ENCODE measurements at regions not wholly inside any gene's neighbourhood (a gene's known extent, or its start where the extent isn't known, plus 50 kb on each side); places are given as distances from the start of the nearest gene placed in this dataset.
A peak's percentile ranks its signal among the peaks of the same experiment; 100 is the strongest.

GRCh38 chr1:177366091-177366490 is 195.3 kb downstream of the BRINP2 start:
- no peak for DNase-seq (ENCODE audit: low read depth in 4 of 4, low spot score in 2 of 4)

DNA sequence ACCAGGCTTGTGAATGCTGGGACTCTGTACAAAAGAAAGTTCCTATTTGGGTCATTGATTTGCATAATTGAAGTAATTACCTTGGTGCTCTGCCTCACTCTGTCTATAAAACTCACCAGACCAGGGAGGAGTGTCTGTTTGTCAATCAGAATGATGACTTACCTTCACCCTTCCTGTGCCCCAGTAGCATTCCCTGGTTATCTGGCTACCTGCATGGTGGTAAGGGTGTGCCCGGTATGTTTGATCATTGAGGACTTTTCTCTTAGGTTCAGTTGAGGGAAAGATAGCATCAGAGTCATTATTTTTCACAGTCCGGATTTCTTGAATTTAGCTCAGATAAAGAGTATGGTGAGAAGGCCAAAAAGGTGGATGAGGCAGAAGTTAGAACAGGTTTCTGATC is 190.0 kb downstream of the BRINP2 start:
- DNase-seq (ENCODE audit: low read depth in 4 of 4, low spot score in 2 of 4): no peak

DNA sequence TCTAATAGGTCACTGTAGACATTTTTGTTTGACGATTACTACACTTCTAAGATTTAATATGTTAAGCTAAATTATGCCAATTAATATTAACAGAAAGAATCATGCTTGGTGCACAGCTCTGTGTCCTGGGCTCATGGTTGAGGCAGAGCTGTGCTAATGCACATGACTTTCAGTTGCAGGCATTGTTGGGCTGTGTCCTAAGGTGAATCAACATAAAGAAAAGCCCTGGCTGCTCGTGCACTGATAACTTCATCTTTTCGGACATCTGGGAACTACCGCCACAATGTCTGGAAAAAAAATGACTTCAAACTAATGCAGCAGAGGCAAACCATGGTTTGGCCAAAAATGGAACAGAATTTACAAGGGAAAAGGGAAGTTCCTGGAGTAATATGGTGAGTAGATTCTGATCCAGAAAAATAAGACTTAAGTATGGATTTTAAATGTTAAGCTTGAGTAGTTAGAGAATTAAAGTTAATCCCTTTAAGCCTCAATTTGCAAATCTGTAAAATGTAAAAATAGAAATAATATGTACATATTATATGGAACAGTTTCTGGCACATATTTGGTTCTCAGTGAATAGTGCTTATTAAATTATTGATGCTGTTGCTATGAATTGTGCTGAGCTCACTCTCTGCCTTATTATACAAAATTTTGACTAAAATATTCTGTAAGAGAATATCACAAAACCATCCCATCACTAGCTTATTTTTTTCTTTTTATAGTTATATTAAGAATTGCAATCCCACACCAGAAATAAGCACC is 186.1 kb downstream of the BRINP2 start:
- no peak for DNase-seq (ENCODE audit: low read depth in 4 of 4, low spot score in 2 of 4)

DNA sequence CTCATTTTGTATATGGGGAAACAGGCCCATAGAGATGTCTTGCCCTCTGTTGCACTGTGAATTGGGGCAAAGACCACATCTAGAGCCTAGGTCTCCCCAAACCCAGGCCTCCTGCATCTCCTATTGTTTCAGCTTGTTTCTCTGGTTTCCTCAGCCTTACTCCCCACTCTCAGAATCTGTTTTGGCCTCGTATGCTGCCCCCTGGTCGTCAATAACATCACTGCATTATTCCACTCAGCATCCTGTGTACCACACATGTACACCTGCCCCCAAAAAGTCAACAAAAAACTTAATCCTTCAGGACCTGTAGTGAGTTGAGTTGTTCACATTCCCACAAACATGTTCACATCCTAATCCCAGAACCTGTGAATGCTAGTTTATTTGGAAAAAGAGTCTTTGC is 184.8 kb downstream of the BRINP2 start:
- DNase-seq (ENCODE audit: low read depth in 4 of 4, low spot score in 2 of 4): no peak

GRCh38 chr1:177354247-177354646 is 183.5 kb downstream of the BRINP2 start:
- DNase-seq (ENCODE audit: low read depth in 4 of 4, low spot score in 2 of 4): no peak

DNA sequence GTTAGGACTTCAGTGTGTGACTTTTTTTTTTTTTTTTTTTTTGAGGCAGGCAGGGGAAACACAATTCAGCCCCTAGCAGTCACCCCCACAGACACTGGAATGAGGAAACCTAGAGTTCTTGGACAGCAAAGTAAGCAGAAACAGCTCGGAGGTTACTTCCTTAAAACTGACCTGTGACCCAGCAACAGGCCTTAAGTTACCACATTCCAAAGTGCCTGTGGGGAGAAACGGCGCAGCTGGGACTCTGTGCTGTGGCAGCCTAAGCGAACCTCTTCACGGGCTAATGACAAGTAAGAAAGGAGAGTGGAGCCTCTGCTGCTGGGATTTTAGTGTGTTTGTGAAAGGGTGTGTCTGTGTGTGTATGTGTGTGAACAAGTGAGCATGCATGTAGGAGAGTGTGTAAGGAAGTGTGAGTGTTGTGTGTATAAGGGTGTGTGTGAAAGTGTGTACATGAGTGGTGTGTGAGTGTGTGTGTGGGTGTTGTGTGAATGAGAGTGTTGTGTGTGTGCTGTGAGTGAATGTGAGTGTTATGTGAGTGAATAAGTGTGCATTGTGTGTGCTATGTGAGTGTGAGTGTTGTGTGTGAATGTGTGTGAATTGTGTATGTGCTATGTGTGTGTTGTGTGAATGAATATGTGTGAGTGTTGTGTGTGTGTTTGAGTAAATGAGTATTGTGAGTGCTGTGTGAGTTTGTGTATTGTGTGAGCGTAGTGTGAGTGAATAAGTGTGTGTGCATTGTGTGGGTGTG is 180.8 kb downstream of the BRINP2 start:
- DNase-seq (ENCODE audit: low read depth in 4 of 4, low spot score in 2 of 4): peak in 2 of 4 donors; percentile 72 to 75

DNA sequence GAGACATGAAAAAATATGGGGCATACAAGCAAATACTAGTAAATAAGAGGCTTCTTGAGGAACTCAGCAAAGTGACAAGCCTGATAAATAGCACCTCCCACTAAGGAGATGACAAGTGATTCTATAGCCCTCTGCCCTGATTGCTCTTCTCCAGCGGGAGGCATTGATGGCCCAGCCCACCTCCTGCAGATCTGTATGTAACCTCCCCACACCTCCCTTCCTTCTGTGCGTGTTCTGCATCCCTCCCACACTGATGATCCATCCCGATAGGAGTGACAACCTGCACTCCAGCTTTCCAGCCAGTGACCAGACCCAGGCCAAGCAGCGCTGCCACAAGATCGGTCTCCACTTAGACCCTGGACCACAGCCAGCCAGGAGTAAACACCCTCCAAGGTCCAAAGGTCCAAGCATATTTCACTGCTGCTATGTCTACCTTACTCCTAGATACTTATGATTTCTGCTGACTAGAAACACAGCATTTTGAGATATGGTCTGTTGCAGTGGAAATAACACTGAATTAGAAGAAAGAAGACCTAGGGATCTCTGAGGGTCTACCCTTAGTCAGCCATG is 176.1 kb downstream of the BRINP2 start:
- DNase-seq (ENCODE audit: low read depth in 4 of 4, low spot score in 2 of 4): no peak

- DNase-seq (ENCODE audit: low read depth in 4 of 4, low spot score in 2 of 4): no peak
Measured at GRCh38 chr1:177343445-177343844, 172.7 kb downstream of the BRINP2 start.

DNA sequence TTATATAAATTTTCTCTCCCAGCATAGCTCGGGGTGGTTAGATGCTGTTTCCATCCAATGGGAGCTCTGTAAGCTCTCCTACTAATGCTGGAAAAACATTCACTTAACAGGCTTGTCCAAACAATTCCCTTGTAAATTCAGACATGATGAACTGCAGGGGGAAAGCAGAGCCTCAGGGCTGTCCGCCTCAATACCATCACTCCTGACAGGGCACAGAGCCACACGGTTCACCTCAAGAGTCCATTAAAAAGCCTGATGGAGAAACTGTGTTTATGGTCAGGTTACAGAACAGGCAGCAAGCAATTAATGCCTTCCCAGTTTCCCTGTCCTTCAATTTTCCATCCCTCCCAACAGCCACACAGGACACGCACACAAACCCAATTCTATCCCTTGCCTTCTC is 171.0 kb downstream of the BRINP2 start:
- DNase-seq (ENCODE audit: low read depth in 4 of 4, low spot score in 2 of 4): peak in 1 of 4 donors; percentile 28

- DNase-seq (ENCODE audit: low read depth in 4 of 4, low spot score in 2 of 4): peak in 3 of 4 donors; percentile 69 to 81 (median 72)
Measured at GRCh38 chr1:177340601-177341067, 169.9 kb downstream of the BRINP2 start.

DNA sequence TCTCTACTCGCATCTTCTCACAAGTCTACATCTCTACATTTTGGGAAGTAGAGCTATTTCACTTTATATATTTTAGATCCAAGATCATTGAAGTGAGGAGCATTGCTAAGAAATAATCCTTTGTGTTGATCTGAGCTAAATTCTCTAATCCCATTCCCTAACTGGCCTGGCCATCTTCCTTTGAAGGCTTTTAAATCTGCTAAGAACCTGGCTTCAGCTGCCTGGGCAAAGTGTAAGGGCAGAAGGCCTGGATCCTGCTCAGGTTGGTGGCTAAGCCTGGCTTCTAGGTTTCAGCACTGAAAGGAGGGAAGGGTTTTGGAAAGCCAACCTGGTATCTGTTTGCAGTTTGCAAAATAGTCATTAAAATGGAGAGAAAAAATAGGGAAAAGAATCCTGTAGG is 167.6 kb downstream of the BRINP2 start:
- DNase-seq (ENCODE audit: low read depth in 4 of 4, low spot score in 2 of 4): no peak

DNA sequence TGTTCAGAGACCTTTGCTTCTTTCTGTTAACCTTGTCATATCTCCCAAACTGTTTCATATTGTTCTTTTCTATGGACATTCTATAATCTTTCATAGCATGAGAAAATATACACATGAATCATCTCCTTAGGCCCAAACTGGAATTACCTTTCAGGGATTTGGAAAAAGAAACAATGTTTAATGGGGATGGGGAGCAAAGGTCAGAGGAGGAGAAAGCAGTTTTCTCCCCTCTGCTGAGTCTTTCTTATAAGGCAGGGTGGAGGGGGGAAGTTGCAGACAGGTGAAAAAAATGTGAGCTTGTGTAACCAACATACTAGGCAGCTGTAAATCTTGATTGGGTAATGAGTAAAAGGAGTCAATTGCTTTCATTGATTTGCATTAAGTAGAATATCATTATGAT is 164.1 kb downstream of the BRINP2 start:
- no peak for DNase-seq (ENCODE audit: low read depth in 4 of 4, low spot score in 2 of 4)

GRCh38 chr1:177333936-177334595 is 163.3 kb downstream of the BRINP2 start:
- no peak for DNase-seq (ENCODE audit: low read depth in 4 of 4, low spot score in 2 of 4)

All from left renal cortex interstitium (tissue), 4 donors.